ENCODE measurements at regions not wholly inside any gene's neighbourhood (a gene's known extent, or its start where the extent isn't known, plus 50 kb on each side); places are given as distances from the start of the nearest gene placed in this dataset.
"Not testable (repeated sequence)": the region's sequence is repeated elsewhere in the genome, so short reads cannot be mapped to it uniquely, and the experiment has no call there.

DNA sequence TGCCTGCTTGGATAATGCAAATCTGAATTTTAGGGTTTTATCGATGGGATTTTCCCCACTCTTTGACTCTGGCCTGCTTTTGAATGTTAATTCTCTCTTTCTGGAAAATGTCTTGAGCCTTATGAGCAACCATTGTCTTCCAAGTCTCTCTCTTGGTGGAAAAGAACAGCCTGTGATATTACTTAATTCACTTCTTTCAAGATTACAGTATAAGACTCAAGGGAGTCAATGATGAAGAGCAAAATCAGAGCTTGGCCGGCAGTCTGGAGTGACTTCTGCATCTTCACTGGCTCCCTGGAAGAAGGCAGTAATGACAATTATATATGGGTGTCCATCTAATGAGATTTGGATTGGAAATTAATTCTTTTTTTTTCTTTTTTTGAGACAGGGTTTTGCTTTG, 122.9 kb upstream of the ZEB2 start:
- no peaks in the 10 kb centered on the region for H3F3A ChIP-seq (ENCODE audit: low read length, unreplicated experiment)
- POLR2A ChIA-PET (ENCODE audit: unreplicated experiment) = no interaction called here
- TF ChIP-seq EZH2phosphoT487 (IDR thresholded peaks at IDR 0.05; ENCODE audit: borderline replicate concordance, low read length) = no peak
- TF ChIP-seq, protein P1, sequence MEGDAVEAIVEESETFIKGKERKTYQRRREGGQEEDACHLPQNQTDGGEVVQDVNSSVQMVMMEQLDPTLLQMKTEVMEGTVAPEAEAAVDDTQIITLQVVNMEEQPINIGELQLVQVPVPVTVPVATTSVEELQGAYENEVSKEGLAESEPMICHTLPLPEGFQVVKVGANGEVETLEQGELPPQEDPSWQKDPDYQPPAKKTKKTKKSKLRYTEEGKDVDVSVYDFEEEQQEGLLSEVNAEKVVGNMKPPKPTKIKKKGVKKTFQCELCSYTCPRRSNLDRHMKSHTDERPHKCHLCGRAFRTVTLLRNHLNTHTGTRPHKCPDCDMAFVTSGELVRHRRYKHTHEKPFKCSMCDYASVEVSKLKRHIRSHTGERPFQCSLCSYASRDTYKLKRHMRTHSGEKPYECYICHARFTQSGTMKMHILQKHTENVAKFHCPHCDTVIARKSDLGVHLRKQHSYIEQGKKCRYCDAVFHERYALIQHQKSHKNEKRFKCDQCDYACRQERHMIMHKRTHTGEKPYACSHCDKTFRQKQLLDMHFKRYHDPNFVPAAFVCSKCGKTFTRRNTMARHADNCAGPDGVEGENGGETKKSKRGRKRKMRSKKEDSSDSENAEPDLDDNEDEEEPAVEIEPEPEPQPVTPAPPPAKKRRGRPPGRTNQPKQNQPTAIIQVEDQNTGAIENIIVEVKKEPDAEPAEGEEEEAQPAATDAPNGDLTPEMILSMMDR (conservative IDR thresholded peaks at IDR 0.05; ENCODE audit: low read depth, low read length) = no peak
- no peak for TF ChIP-seq EZH2 (IDR thresholded peaks at IDR 0.05; ENCODE audit: low read length, unreplicated experiment)
- H3K79me2 ChIP-seq (ENCODE audit: low read length) = no peaks in the 10 kb centered on the region
- H3K9me2 ChIP-seq (replicated peaks; ENCODE audit: low read length) = no peaks in the 10 kb centered on the region
- H3K4me3 ChIP-seq (ENCODE audit: low read length) = no peak overlapping the region
- no peak overlapping the region for H3K27ac ChIP-seq (ENCODE audit: low read length)
- peaks cover 25% of the 10 kb centered on the region for H3K4me1 ChIP-seq (ENCODE audit: insufficient read depth, low read length)
- BruUV-seq (replicated peaks) = no TSS peak
- CTCF ChIA-PET = no interaction called here
- H3K4me2 ChIP-seq (ENCODE audit: low read length) = no peak overlapping the region
- DNase-seq (no peak), ATAC-seq (no peak)
- no peaks in the 10 kb centered on the region for H3K9me3 ChIP-seq (ENCODE audit: low read length)
- intact Hi-C loops (cut with micrococcal nuclease) = loop anchor here (10.0 kb wide), 2 partner anchors 88 to 208 kb away; no protein-coding TSS in a partner anchor
- H3K27me3 ChIP-seq (ENCODE audit: low read length) = no peaks in the 10 kb centered on the region
- no peak overlapping the region for H2AFZ ChIP-seq (ENCODE audit: low read length)
- H4K20me1 ChIP-seq (ENCODE audit: low read length) = no peaks in the 10 kb centered on the region
- no peaks in the 10 kb centered on the region for H3K36me3 ChIP-seq (ENCODE audit: low read depth, low read length)
- H3K9ac ChIP-seq (ENCODE audit: low read length) = no peak overlapping the region

DNA sequence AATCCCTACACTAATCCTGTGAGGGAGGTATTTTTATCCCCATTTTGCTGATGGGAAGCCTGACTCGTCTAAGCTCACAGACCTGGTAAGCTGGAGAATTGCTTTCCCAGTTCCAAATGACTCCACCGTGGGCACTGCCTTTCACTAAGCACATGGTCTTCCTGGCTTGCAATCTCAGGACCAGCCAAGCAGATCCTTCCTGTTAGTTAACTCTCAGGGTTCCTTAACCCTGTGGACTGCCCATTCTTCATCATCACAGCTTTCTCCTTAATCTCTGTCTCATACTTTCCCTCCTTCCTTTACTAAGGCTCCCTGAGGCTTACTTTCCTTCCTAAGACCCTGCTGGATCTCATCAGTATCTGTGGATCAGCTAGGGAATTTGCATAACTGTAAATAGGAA, 122.2 kb upstream of the ZEB2 start:
- intact Hi-C loops (cut with micrococcal nuclease) = loop anchor here (10.0 kb wide), 2 partner anchors 87 to 207 kb away; no protein-coding TSS in a partner anchor
- Histone ChIP-seq H3K4me3 (ENCODE audit: low read length) (no peak overlapping the region), H2AFZ (ENCODE audit: low read length) (no peak overlapping the region), H3F3A (ENCODE audit: low read length, unreplicated experiment) (no peaks in the 10 kb centered on the region), H3K27ac (ENCODE audit: low read length) (no peak overlapping the region), H3K27me3 (ENCODE audit: low read length) (no peaks in the 10 kb centered on the region), H3K9me2 (replicated peaks; ENCODE audit: low read length) (no peaks in the 10 kb centered on the region), H4K20me1 (ENCODE audit: low read length) (no peaks in the 10 kb centered on the region), H3K36me3 (ENCODE audit: low read depth, low read length) (no peaks in the 10 kb centered on the region), H3K4me2 (ENCODE audit: low read length) (no peak overlapping the region), H3K9me3 (ENCODE audit: low read length) (no peaks in the 10 kb centered on the region), H3K9ac (ENCODE audit: low read length) (no peak overlapping the region), H3K4me1 (ENCODE audit: insufficient read depth, low read length) (peaks cover 27% of the 10 kb centered on the region), H3K79me2 (ENCODE audit: low read length) (no peaks in the 10 kb centered on the region)
- DNase-seq = no peak
- BruUV-seq (replicated peaks) = no TSS peak
- CTCF ChIA-PET = no interaction called here
- TF ChIP-seq, protein P1 (conservative IDR thresholded peaks at IDR 0.05; ENCODE audit: low read depth, low read length) = no peak
- TF ChIP-seq EZH2 (IDR thresholded peaks at IDR 0.05; ENCODE audit: low read length, unreplicated experiment) = no peak
- no peak for TF ChIP-seq EZH2phosphoT487 (IDR thresholded peaks at IDR 0.05; ENCODE audit: borderline replicate concordance, low read length)
- no peak for ATAC-seq
- POLR2A ChIA-PET (ENCODE audit: unreplicated experiment) = no interaction called here

- H3K9me2 ChIP-seq (replicated peaks; ENCODE audit: low read length); CTCF ChIA-PET; H3K79me2 ChIP-seq (ENCODE audit: low read length); intact Hi-C loops (cut with micrococcal nuclease); BruUV-seq (replicated peaks); H3K9ac ChIP-seq (ENCODE audit: low read length); H3K36me3 ChIP-seq (ENCODE audit: low read depth, low read length); H3F3A ChIP-seq (ENCODE audit: low read length, unreplicated experiment); POLR2A ChIA-PET (ENCODE audit: unreplicated experiment); H4K20me1 ChIP-seq (ENCODE audit: low read length); H3K4me3 ChIP-seq (ENCODE audit: low read length); H3K27ac ChIP-seq (ENCODE audit: low read length); H3K9me3 ChIP-seq (ENCODE audit: low read length); H3K27me3 ChIP-seq (ENCODE audit: low read length): not testable (repeated sequence)
- ATAC-seq (peak; percentile 83), DNase-seq (peak; percentile 81)
- Histone ChIP-seq H3K4me1 (ENCODE audit: insufficient read depth, low read length) (peaks cover 12% of the 10 kb centered on the region), H2AFZ (ENCODE audit: low read length) (peak overlapping the region; percentile 34; the same call in 1 of the 2 replicates), H3K4me2 (ENCODE audit: low read length) (peak overlapping the region; percentile 46; the same call in 1 of the 2 replicates)
These were observed 118.3 kb upstream of the ZEB2 start for GRCh38 chr2:144638250-144638649.

DNA sequence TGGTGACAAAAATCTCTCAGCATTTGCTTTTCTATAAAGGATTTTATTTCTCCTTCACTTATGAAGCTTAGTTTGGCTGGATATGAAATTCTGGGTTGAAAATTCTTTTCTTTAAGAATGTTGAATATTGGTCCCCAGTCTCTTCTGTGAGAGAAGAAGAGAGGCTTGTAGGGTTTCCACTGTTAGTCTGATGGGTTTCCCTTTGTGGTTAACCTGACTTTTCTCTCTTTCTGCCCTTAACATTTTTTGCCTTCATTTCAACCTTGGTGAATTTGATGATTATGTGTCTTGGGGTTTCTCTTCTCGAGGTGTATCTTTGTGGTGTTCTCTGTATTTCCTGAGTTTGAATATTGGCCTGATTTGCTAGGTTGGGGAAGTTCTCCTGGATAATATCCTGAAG, 116.9 kb upstream of the ZEB2 start:
- H3K79me2 ChIP-seq (ENCODE audit: low read length); H3K36me3 ChIP-seq (ENCODE audit: low read depth, low read length); H3K9me3 ChIP-seq (ENCODE audit: low read length); DNase-seq; H3K9me2 ChIP-seq (replicated peaks; ENCODE audit: low read length); H4K20me1 ChIP-seq (ENCODE audit: low read length); H2AFZ ChIP-seq (ENCODE audit: low read length); H3K4me3 ChIP-seq (ENCODE audit: low read length); H3K27me3 ChIP-seq (ENCODE audit: low read length); H3K9ac ChIP-seq (ENCODE audit: low read length); H3K27ac ChIP-seq (ENCODE audit: low read length); BruUV-seq (replicated peaks); CTCF ChIA-PET; POLR2A ChIA-PET (ENCODE audit: unreplicated experiment); intact Hi-C loops (cut with micrococcal nuclease); ATAC-seq; H3K4me2 ChIP-seq (ENCODE audit: low read length); H3F3A ChIP-seq (ENCODE audit: low read length, unreplicated experiment): not testable (repeated sequence)
- peaks cover 12% of the 10 kb centered on the region for H3K4me1 ChIP-seq (ENCODE audit: insufficient read depth, low read length)

All from PC-3 (cell line).